Activated CD8-positive, alpha-beta T cell treated with anti-CD3 and anti-CD28 coated beads for 36 hours (primary cell): ENCODE measurements at regions not wholly inside any gene's neighbourhood (a gene's known extent, or its start where the extent isn't known, plus 50 kb on each side); places are given as distances from the start of the nearest gene placed in this dataset.

Experiments used
- ATAC-seq: fragments of 200-7000 bp; cut with Tn5 transposase; one replicate; pipeline ENCODE4 v1.10.0; 2021; ENCODE audit warnings: mild to moderate bottlenecking, moderate library complexity
- CTCF ChIA-PET: fragments of 350-600 bp; sonication (Branson Sonifier 250); formaldehyde crosslinking; loops from one replicate; lab custom pipeline; 2021; ENCODE audit warnings: antibody characterized with exemption; lab: Charles Lee
- POLR2A ChIA-PET: fragments of 350-600 bp; sonication (Branson Sonifier 250); formaldehyde crosslinking; loops from one replicate; lab custom pipeline; 2021; ENCODE audit warnings: antibody characterized with exemption; lab: Charles Lee
- DNase-seq: peaks from one replicate; pipeline ENCODE4 v3.0.0-alpha.2; 2020
- H3K27ac Mint-ChIP-seq: one replicate; pipeline ENCODE4 v1.8.0; 2021; ENCODE audit warnings: mild to moderate bottlenecking, mixed read lengths
- H3K27me3 Mint-ChIP-seq: one replicate; pipeline ENCODE4 v1.8.0; 2021; ENCODE audit warnings: mixed read lengths
- H3K36me3 Mint-ChIP-seq: one replicate; pipeline ENCODE4 v1.8.0; 2021; ENCODE audit warnings: low read depth, mixed read lengths
- H3K4me1 Mint-ChIP-seq: one replicate; pipeline ENCODE4 v1.8.0; 2021; ENCODE audit warnings: low read depth, mixed read lengths
- H3K4me3 Mint-ChIP-seq: one replicate; pipeline ENCODE4 v1.8.0; 2021; ENCODE audit warnings: mild to moderate bottlenecking, moderate library complexity, mixed read lengths
- H3K9me3 Mint-ChIP-seq: one replicate; pipeline ENCODE4 v1.8.0; 2021; ENCODE audit warnings: mixed read lengths
- intact Hi-C: fragments of 100-400 bp; cut with micrococcal nuclease; formaldehyde crosslinking; loops from one replicate; pipeline ENCODE4 v1.10.0; 2022
- TF ChIP-seq, protein P1 (sequence below): fragments of 200-600 bp; IDR thresholded peaks from one replicate; pipeline ENCODE4 v1.8.0; 2022; ENCODE audit warnings: antibody characterized with exemption, mild to moderate bottlenecking

DNA sequence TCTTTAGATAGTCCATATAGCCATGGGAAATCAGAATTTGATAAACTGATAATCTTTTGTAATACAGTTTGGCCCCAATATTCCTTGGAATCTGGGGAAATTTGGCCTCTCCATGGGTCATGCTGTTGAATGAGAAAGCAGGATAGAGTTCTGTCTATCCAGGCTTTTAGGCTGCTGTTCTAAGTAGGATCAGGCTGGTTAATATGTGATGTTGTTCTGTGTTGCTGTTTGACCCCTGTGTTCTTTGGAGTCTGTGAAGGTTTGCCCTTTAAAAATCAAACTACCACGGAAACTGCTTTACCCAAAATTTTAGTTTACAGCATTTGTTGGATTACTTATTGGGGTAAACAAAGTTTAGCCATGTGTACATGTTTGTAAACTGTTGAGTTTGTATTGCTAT, 114.5 kb downstream of the ZNF330 start:
- Mint-ChIP-seq H3K4me1 (no peaks in the 10 kb centered on the region), H3K9me3 (no peaks in the 10 kb centered on the region), H3K4me3 (no peak overlapping the region), H3K27me3 (peaks cover 28% of the 10 kb centered on the region), H3K36me3 (no peaks in the 10 kb centered on the region), H3K27ac (no peak overlapping the region)
- TF ChIP-seq, protein P1, sequence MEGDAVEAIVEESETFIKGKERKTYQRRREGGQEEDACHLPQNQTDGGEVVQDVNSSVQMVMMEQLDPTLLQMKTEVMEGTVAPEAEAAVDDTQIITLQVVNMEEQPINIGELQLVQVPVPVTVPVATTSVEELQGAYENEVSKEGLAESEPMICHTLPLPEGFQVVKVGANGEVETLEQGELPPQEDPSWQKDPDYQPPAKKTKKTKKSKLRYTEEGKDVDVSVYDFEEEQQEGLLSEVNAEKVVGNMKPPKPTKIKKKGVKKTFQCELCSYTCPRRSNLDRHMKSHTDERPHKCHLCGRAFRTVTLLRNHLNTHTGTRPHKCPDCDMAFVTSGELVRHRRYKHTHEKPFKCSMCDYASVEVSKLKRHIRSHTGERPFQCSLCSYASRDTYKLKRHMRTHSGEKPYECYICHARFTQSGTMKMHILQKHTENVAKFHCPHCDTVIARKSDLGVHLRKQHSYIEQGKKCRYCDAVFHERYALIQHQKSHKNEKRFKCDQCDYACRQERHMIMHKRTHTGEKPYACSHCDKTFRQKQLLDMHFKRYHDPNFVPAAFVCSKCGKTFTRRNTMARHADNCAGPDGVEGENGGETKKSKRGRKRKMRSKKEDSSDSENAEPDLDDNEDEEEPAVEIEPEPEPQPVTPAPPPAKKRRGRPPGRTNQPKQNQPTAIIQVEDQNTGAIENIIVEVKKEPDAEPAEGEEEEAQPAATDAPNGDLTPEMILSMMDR = no peak
- ATAC-seq (no peak), DNase-seq (no peak)
- CTCF ChIA-PET = interaction anchor here (1.7 kb wide), 1 partner anchor 11 kb away, joined by 3 read pairs; no protein-coding TSS in a partner anchor
- intact Hi-C loops = no loop called here
- POLR2A ChIA-PET = no interaction called here

DNA sequence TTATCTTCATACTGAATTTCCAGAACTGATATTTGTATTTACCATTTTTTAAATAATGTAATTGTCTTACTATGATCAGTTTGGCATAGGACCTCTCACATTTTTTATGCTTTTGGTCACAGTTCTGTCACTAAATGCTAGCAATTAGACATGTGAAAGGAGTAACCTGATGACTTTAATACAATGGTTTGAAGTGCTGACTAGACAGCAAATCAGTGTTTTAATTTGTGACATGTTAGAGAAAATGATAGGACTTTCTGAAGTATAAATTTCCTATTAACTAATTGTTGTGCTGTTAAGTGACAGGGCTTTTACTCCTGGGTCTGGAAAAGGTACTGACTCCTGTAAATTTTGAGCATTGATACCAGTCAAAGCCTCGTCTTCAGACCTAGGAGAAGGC, 117.5 kb downstream of the ZNF330 start:
- POLR2A ChIA-PET = no interaction called here
- Mint-ChIP-seq H3K36me3 (no peaks in the 10 kb centered on the region), H3K9me3 (no peaks in the 10 kb centered on the region), H3K27me3 (peaks cover 22% of the 10 kb centered on the region), H3K4me3 (no peak overlapping the region), H3K4me1 (no peaks in the 10 kb centered on the region), H3K27ac (no peak overlapping the region)
- intact Hi-C loops = no loop called here
- no peak for ATAC-seq
- CTCF ChIA-PET = no interaction called here
- TF ChIP-seq, protein P1 = no peak
- DNase-seq = no peak

DNA sequence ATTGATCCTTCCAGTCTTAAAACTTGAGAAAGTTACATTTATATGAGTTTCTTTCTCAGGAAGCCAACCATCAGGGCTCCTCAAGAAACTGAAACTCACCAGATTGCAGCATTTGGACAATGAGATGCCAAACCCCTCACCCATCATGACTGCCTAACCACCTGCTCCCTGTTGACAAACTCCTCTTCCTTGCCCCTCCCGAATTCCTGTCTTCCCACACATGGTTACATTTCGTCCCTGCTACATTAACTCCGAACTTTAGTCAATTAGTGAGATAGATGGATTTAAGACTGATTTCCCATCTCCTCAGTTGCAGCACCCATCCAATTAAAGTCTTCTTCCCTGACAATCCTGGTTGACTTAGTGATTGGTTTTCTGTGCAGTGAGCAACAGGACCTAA, 118.7 kb downstream of the ZNF330 start:
- DNase-seq (no peak), ATAC-seq (no peak)
- TF ChIP-seq, protein P1 = no peak
- ChIA-PET CTCF (no interaction called here), POLR2A (no interaction called here)
- H3K27ac Mint-ChIP-seq = no peak overlapping the region
- no peaks in the 10 kb centered on the region for H3K36me3 Mint-ChIP-seq
- no peaks in the 10 kb centered on the region for H3K9me3 Mint-ChIP-seq
- H3K4me3 Mint-ChIP-seq = no peak overlapping the region
- peaks cover 15% of the 10 kb centered on the region for H3K27me3 Mint-ChIP-seq
- intact Hi-C loops = no loop called here
- H3K4me1 Mint-ChIP-seq = no peaks in the 10 kb centered on the region

DNA sequence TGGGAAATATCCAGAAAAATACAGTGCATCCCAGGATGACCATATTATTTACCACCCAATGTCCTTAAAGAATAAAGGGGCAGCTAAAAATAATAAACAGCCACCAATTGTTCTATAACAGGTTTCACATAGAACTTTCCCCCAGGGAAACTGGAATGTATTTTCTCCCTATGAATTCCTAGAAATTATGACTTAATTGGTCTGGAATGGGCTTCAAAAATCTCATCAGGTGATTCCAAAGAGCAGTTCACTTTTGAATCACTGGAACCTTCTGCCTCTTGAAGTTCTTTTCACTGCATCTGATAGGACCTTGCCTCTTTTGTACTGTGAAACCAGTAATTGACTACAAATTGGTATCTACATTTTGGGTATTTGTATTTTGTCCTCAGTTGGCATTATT, 119.3 kb downstream of the ZNF330 start:
- no peak for DNase-seq
- Mint-ChIP-seq H3K4me1 (no peaks in the 10 kb centered on the region), H3K4me3 (no peak overlapping the region), H3K27me3 (peaks cover 14% of the 10 kb centered on the region), H3K9me3 (no peaks in the 10 kb centered on the region), H3K36me3 (no peaks in the 10 kb centered on the region), H3K27ac (no peak overlapping the region)
- TF ChIP-seq, protein P1 = no peak
- ATAC-seq = no peak
- intact Hi-C loops = no loop called here
- POLR2A ChIA-PET = no interaction called here
- CTCF ChIA-PET = no interaction called here

DNA sequence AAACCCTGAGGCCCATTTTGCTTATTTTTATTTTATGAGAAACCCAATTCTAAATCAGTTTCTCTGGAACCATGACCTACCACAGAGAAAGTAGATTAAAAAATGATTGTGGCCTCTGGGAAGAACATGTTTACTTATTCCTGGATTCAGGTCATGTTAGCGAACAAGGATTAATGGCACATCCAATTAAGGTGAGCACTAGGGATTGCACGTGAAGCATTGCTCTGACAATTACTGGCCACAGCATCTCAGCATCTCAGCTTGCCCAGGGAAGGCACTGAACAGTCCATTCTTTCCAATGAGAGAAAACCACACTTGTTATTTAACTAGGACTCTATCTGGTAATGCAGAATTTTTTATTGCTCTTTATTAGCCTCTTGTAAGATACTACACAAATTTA, 119.8 kb downstream of the ZNF330 start:
- Mint-ChIP-seq H3K27ac (no peak overlapping the region), H3K36me3 (no peaks in the 10 kb centered on the region), H3K9me3 (no peaks in the 10 kb centered on the region), H3K27me3 (peaks cover 12% of the 10 kb centered on the region), H3K4me1 (no peaks in the 10 kb centered on the region), H3K4me3 (no peak overlapping the region)
- TF ChIP-seq, protein P1 = no peak
- no peak for ATAC-seq
- DNase-seq = no peak
- ChIA-PET CTCF (no interaction called here), POLR2A (no interaction called here)
- intact Hi-C loops = no loop called here
